Calu3 (cell line): ENCODE measurements at regions not wholly inside any gene's neighbourhood (a gene's known extent, or its start where the extent isn't known, plus 50 kb on each side); places are given as distances from the start of the nearest gene placed in this dataset.

Experiments used
- BruUV-seq: library from RNA; stranded (reverse); fragments of 400-500 nt; replicated peaks from 2 replicates; lab custom pipeline; 2021; lab: Mats Ljungman, UMichigan
- CTCF ChIA-PET: fragments of 300-600 bp; sonication (Branson Sonifier 250); formaldehyde crosslinking; loops from one replicate; lab custom pipeline; 2022; ENCODE audit warnings: antibody characterized with exemption; lab: Charles Lee
- DNase-seq: peaks from one replicate; pipeline ENCODE4 v3.0.0; 2022
- H3K27ac Mint-ChIP-seq: one replicate; pipeline ENCODE4 v1.8.0; 2022; ENCODE audit warnings: mixed read lengths; ENCODE audit not compliant: unreplicated experiment
- H3K27me3 Mint-ChIP-seq: one replicate; pipeline ENCODE4 v1.8.0; 2022; ENCODE audit warnings: mixed read lengths; ENCODE audit not compliant: unreplicated experiment
- H3K36me3 Mint-ChIP-seq: one replicate; pipeline ENCODE4 v1.8.0; 2022; ENCODE audit warnings: mild to moderate bottlenecking, moderate library complexity, mixed read lengths; ENCODE audit not compliant: insufficient read depth, unreplicated experiment
- H3K4me1 Mint-ChIP-seq: one replicate; pipeline ENCODE4 v1.8.0; 2022; ENCODE audit warnings: mild to moderate bottlenecking, low read depth, mixed read lengths; ENCODE audit not compliant: unreplicated experiment
- H3K4me3 Mint-ChIP-seq: one replicate; pipeline ENCODE4 v1.8.0; 2022; ENCODE audit warnings: mild to moderate bottlenecking, low read depth, moderate library complexity, mixed read lengths; ENCODE audit not compliant: unreplicated experiment
- H3K9me3 Mint-ChIP-seq: one replicate; pipeline ENCODE4 v1.8.0; 2022; ENCODE audit warnings: low read depth, mixed read lengths; ENCODE audit not compliant: unreplicated experiment
- CTCF ChIP-seq: fragments of 200-600 bp; IDR thresholded peaks from one replicate; pipeline ENCODE4 v1.8.0; 2022; ENCODE audit warnings: antibody characterized with exemption; ENCODE audit not compliant: unreplicated experiment
- intact Hi-C: fragments of 100-400 bp; cut with micrococcal nuclease; formaldehyde crosslinking; loops from one replicate; pipeline ENCODE4 v1.10.0; 2022; ENCODE audit not compliant: unreplicated experiment

GRCh38 chr1:60600532-60600931 lies 481.8 kb upstream of the NFIA start:
- H3K9me3 Mint-ChIP-seq = peaks cover 3% of the 10 kb centered on the region
- H3K4me3 Mint-ChIP-seq = no peak overlapping the region
- TF ChIP-seq CTCF = no peak
- CTCF ChIA-PET = no interaction called here
- intact Hi-C loops = no loop called here
- H3K4me1 Mint-ChIP-seq = peaks cover 8% of the 10 kb centered on the region
- BruUV-seq = no TSS peak
- H3K27me3 Mint-ChIP-seq = no peaks in the 10 kb centered on the region
- H3K36me3 Mint-ChIP-seq = no peaks in the 10 kb centered on the region
- DNase-seq = no peak
- H3K27ac Mint-ChIP-seq = no peak overlapping the region

GRCh38 chr1:60599574-60599973 lies 482.8 kb upstream of the NFIA start:
- BruUV-seq = no TSS peak
- Mint-ChIP-seq H3K9me3 (peaks cover 3% of the 10 kb centered on the region), H3K36me3 (no peaks in the 10 kb centered on the region), H3K4me1 (peaks cover 8% of the 10 kb centered on the region), H3K27ac (no peak overlapping the region), H3K4me3 (no peak overlapping the region), H3K27me3 (no peaks in the 10 kb centered on the region)
- CTCF ChIA-PET = no interaction called here
- TF ChIP-seq CTCF = no peak
- intact Hi-C loops = no loop called here
- no peak for DNase-seq

GRCh38 chr1:60598041-60598910 lies 484.1 kb upstream of the NFIA start:
- Mint-ChIP-seq H3K27ac (no peak overlapping the region), H3K9me3 (no peaks in the 10 kb centered on the region)

More at GRCh38 chr1:60598041-60598910, 484.1 kb upstream of the NFIA start:
- H3K27me3 Mint-ChIP-seq = no peaks in the 10 kb centered on the region
- no TSS peak for BruUV-seq
- intact Hi-C loops = no loop called here
- peaks cover 8% of the 10 kb centered on the region for H3K4me1 Mint-ChIP-seq
- no peaks in the 10 kb centered on the region for H3K36me3 Mint-ChIP-seq
- no peak for DNase-seq
- no peak for TF ChIP-seq CTCF
- no peak overlapping the region for H3K4me3 Mint-ChIP-seq
- CTCF ChIA-PET = no interaction called here
